Adrenal gland (tissue), 5 donors: ENCODE measurements at regions not wholly inside any gene's neighbourhood (a gene's known extent, or its start where the extent isn't known, plus 50 kb on each side); places are given as distances from the start of the nearest gene placed in this dataset.

Source experiments
- POLR2A ChIP-seq, 2 donors: fragments of 450-650 bp; IDR thresholded peaks; one replicate each; pipeline ENCODE4 v1.6.1; 2017; ENCODE audit warnings: antibody characterized with exemption in 2 of 2, mild to moderate bottlenecking in 2 of 2, moderate library complexity in 1 of 2
- TF ChIP-seq, protein P1 (sequence below), 6 experiments: fragments of 450-650 bp in 4 of 6; fragments of 200-600 bp in 2 of 6; sonication (generic) in 1 of 6; IDR thresholded peaks; 1 replicate in 5 of 6; 2 replicates in 1 of 6; pipeline versions ENCODE4 v1.5.1 to v1.8.0; 2016 to 2021; ENCODE audit warnings: antibody characterized with exemption in 6 of 6, mild to moderate bottlenecking in 2 of 6, moderate library complexity in 1 of 6
- donor health status: DM: no; HTN: no; CAD: no.

DNA sequence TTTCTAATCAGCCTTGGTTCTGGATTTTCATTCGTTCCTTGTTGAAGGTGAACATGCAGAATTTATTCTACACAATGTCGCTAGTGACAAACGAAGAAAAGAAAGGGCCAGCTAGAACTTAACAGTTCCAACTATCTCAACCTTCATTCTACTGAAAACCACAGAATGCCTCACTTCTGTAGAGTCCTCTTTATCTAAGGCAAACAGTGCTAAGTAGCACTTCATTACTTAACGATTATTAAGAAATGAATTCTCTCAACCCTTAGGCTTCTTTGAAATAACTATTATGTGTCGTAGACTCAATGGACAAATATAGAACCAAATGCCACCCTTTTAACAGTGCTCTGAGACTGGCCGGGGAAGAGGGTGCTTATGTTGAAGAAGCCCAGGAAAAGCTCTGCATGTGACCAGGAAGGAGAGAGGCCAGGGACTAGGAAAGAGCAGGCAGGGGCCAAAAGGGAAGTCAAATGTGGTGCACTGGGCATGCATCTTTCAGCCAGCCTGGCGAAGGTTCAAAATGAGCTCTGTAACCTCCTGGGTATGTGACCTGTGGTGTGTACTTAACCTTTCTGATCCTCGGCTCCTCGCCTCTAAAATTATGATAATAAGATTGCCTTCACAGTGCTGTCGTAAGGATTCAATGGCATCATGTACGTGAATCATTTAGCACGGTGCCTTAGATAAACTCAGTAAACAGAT is 55.4 kb upstream of the BMP2 start:
- TF ChIP-seq POLR2A (IDR thresholded peaks at IDR 0.05) = no peak
- TF ChIP-seq, protein P1, sequence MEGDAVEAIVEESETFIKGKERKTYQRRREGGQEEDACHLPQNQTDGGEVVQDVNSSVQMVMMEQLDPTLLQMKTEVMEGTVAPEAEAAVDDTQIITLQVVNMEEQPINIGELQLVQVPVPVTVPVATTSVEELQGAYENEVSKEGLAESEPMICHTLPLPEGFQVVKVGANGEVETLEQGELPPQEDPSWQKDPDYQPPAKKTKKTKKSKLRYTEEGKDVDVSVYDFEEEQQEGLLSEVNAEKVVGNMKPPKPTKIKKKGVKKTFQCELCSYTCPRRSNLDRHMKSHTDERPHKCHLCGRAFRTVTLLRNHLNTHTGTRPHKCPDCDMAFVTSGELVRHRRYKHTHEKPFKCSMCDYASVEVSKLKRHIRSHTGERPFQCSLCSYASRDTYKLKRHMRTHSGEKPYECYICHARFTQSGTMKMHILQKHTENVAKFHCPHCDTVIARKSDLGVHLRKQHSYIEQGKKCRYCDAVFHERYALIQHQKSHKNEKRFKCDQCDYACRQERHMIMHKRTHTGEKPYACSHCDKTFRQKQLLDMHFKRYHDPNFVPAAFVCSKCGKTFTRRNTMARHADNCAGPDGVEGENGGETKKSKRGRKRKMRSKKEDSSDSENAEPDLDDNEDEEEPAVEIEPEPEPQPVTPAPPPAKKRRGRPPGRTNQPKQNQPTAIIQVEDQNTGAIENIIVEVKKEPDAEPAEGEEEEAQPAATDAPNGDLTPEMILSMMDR (IDR thresholded peaks at IDR 0.05) = no peak
